K562 (cell line): ENCODE measurements at regions not wholly inside any gene's neighbourhood (a gene's known extent, or its start where the extent isn't known, plus 50 kb on each side); places are given as distances from the start of the nearest gene placed in this dataset.

Experiments used
- CHD7 ChIP-seq: fragments of 200-600 bp; sonication (generic); IDR thresholded peaks from one replicate; pipeline ENCODE4 v1.6.1; 2012; ENCODE audit warnings: mild to moderate bottlenecking, low read depth, low read length, inconsistent platforms
- GATAD2A ChIP-seq: fragments of 450-650 bp; IDR thresholded peaks from 2 replicates; pipeline ENCODE4 v1.6.1; 2017
- REST ChIP-seq, 2 experiments: fragments of 450-650 bp; formaldehyde crosslinking in 1 of 2; IDR thresholded peaks; 2 replicates each; pipeline versions ENCODE4 v1.4.0 to v1.6.1; 2014 to 2020; ENCODE audit warnings: mild to moderate bottlenecking in 2 of 2, borderline replicate concordance in 1 of 2, low read depth in 1 of 2
- SLC30A9 ChIP-seq: fragments of 250-450 bp; sonication (Bioruptor Pico); IDR thresholded peaks from 2 replicates; pipeline ENCODE4 v1.8.0; 2022; ENCODE audit warnings: mild to moderate bottlenecking, moderate library complexity
- ZNF507 ChIP-seq: conservative IDR thresholded peaks from 2 replicates; pipeline ENCODE4 v1.6.1; 2017; ENCODE audit warnings: missing genetic modification characterization, missing compliant biosample characterization
- ZNF583 ChIP-seq: fragments of 250-450 bp; sonication (Bioruptor Pico); IDR thresholded peaks from 2 replicates; pipeline ENCODE4 v1.4.0; 2020
- TF ChIP-seq, protein P1 (sequence below): sonication (generic); formaldehyde crosslinking; IDR thresholded peaks from 2 replicates; pipeline ENCODE4 v1.8.1; 2022; ENCODE audit warnings: missing genetic modification reagents

- TF ChIP-seq REST (IDR thresholded peaks at IDR 0.05; ENCODE audit: borderline replicate concordance) (no peak), REST (CRISPR knock-in tag; IDR thresholded peaks at IDR 0.05; ENCODE audit: low read depth) (no peak), SLC30A9 (CRISPR knock-in tag) (no peak), CHD7 (no peak), GATAD2A (no peak), ZNF583 (no peak), ZNF507 (tag) (no peak)
- TF ChIP-seq, protein P1, sequence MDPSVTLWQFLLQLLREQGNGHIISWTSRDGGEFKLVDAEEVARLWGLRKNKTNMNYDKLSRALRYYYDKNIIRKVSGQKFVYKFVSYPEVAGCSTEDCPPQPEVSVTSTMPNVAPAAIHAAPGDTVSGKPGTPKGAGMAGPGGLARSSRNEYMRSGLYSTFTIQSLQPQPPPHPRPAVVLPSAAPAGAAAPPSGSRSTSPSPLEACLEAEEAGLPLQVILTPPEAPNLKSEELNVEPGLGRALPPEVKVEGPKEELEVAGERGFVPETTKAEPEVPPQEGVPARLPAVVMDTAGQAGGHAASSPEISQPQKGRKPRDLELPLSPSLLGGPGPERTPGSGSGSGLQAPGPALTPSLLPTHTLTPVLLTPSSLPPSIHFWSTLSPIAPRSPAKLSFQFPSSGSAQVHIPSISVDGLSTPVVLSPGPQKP = no peak
Observed at GRCh38 chr5:107147589-107147988, 523.1 kb downstream of the EFNA5 start (continued).
